DMS153 (cell line): ENCODE measurements at regions not wholly inside any gene's neighbourhood (a gene's known extent, or its start where the extent isn't known, plus 50 kb on each side); places are given as distances from the start of the nearest gene placed in this dataset.

Experiments used
- DNase-seq: peaks from one replicate; lab custom pipeline; 2025; lab: John Stamatoyannopoulos, UW

DNA sequence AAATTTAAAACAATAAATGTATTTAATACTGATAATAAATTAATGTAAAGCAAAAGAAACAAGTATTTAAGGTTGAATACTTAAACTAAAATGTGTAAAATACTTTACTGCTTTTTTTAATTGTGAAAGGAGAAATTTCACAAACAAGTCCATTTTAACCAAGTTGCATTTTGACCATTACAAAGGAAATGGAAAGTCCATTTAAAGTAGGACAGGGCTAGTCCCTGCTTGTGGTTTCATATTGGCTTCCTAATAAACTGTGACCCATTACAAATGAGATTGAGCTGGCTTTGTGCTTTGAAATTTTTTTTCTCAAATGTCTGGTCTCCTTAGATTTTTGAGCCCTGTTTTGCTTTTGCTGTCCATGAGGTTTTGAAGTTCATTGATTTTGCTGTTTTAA, 527.6 kb downstream of the MAFB start:
- DNase-seq: no peak

DNA sequence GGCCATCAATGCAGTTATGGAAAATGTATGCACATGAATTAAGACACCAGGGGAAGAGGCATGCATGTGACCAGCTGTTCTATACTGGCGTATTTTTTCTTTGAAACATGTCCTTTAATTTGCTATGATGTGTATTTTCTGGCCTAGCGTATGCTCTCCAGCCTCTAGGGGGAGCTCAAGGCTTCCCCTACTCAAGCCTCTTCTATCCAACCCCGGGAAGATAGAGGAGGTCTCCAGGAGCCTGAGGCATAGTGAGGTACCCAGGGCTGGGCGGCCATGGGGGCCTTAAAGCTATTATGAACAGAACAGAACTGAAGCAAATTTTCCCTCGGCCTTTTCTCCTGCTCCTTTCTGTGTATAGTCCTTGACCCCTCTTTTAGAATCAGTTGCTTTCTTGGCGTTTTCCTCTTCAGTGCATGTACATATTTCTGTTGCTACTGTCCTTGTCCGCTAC, 528.9 kb downstream of the MAFB start:
- no peak for DNase-seq

- no peak for DNase-seq
Observed at GRCh38 chr20:40159276-40159675, 529.8 kb downstream of the MAFB start.

DNA sequence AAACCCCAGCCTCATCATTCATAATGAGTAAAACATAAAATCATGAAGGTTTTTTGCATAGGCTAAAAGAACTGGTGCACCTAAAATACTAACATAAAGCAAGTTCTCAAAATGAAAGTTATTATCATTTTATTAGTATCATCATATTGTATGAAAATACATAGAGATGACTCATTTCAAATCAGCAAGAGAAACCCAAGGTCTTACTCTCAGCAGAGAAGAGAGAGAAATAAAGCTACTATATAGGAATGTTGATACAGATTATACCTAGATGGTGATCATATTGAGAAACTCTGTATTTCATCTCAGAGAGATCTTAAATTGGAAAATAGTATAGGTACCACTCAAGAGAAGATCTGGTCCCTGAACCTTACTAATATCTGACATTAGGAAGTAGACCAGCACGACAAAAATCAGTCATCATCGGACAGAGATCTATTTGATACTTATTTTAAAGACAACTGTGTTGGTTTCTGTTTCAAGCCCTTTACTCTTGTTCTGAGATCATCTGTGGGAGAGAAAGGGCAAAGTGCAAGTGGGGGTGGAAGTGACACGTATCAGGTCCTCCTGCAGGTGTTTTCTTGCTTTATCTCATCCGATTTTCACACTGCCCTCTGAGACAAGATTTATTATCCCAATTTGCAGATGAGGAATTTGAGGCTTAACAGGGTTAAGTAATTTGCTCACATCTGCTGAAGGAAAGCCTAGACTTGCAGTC, 532.3 kb downstream of the MAFB start:
- DNase-seq: no peak

- no peak for DNase-seq
Observed at GRCh38 chr20:40154514-40154913, 534.5 kb downstream of the MAFB start.

DNA sequence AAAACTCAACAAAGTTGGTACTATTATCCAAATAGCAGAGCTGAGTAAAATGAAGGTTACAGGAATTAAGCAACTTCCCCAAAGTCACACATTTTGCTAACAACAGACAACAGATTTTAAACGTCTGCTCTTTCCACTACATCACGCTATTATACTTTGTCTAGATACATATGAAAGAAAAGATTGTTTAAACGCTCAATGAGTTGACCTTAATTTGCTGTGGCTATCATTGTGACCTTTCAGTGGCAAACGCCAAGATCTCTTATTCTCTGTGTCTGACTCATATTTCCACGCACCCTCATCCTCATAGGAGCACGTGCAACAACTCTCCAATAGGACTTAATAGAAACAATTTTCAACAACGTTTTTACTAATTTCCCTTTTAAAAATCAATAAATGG, 540.1 kb downstream of the MAFB start:
- DNase-seq: no peak

- DNase-seq: no peak
Observed at GRCh38 chr20:40146071-40146470, 543.0 kb downstream of the MAFB start.

DNA sequence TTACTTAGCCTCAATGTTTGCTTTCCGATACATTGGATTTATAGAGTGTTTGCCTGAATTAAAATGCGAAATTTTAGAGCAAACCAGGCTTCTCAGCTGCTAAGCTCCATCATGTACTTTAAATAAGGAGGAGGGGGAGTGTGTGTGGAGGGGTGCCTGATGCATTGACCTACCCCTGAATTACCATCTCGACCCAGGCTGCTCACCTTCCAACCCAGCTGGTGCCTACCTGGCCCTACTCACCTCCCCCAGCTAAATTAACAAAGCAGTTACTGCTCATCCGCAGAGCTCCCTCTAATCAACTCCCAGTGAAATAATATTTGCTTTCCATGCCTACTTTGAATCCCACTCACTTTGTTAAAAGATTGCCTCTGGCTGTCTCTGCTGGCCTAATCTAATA, 544.5 kb downstream of the MAFB start:
- DNase-seq: no peak

- DNase-seq: no peak
Observed at GRCh38 chr20:40134176-40134575, 554.9 kb downstream of the MAFB start.

GRCh38 chr20:40120827-40121226, 568.2 kb downstream of the MAFB start:
- no peak for DNase-seq

GRCh38 chr20:40111282-40111681, 577.8 kb downstream of the MAFB start:
- no peak for DNase-seq

GRCh38 chr20:40110311-40110831, 578.7 kb downstream of the MAFB start:
- DNase-seq: no peak

GRCh38 chr20:40109136-40109535, 579.9 kb downstream of the MAFB start:
- DNase-seq: no peak

GRCh38 chr20:40108321-40108720, 580.7 kb downstream of the MAFB start:
- no peak for DNase-seq

- no peak for DNase-seq
Observed at GRCh38 chr20:40104959-40105358, 584.1 kb downstream of the MAFB start.

- DNase-seq: no peak
Observed at GRCh38 chr20:40103420-40103819, 585.6 kb downstream of the MAFB start.

DNA sequence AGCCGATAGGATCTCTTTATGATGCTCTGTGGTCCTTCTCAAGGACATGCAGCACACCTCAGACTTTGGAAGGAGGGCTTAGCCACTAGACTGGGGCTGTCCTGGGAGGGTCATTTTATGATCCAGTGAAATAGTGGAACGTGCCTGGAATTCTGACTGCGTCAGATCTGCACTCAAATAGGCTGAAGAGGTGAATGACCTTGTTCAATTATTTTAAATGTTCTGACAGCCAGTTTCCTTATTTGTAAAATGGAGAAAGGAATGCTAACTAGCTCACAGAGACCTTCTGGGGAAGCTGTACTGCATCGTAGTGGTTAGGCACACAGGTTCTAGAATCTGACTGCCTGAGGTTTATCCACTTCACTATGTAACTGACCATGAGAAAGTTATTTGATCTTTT, 587.5 kb downstream of the MAFB start:
- DNase-seq: no peak

GRCh38 chr20:40100261-40100660, 588.8 kb downstream of the MAFB start:
- DNase-seq: no peak

- no peak for DNase-seq
Observed at GRCh38 chr20:40090236-40090635, 598.8 kb downstream of the MAFB start.

- no peak for DNase-seq
Observed at GRCh38 chr20:40087496-40087895, 601.5 kb downstream of the MAFB start.

GRCh38 chr20:40085513-40085912, 603.5 kb downstream of the MAFB start:
- no peak for DNase-seq

DNA sequence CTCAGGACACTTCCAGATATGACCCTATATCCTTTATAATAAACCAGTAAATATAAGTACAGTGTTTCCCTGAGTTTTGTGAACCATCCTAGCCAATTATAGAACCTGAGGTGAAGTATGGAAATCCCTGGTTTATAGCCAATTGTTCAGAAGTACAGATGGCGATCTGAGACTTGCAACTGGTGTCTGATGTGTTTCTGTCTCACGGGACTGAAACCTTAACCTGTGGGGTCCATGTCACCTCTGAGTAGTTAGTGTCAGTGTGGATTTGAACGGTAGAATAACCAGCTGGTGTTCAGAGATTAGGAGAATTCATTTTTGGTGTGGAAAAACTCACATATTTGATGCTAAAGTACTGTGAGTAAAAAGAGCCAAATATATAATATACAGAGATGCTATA, 606.6 kb downstream of the MAFB start:
- DNase-seq: no peak

DNA sequence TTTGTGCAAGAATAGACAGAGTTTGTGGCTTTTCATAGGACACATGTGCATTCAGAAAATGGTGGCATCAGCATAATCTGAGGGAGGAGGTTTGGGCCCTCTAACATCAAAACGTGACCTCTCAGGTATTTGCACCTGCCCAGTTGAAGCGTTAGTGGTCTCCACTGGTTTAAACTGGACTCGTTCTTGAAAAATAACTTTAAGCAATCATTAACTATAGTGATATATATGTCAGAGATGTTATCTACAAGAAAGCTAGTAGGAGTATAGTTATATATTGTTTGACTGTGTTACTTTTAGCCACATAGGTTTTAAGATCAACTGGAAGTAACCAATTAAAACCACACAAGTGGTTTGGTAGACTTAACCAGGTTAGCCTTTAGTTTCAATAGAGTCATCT, 607.4 kb downstream of the MAFB start:
- no peak for DNase-seq

DNA sequence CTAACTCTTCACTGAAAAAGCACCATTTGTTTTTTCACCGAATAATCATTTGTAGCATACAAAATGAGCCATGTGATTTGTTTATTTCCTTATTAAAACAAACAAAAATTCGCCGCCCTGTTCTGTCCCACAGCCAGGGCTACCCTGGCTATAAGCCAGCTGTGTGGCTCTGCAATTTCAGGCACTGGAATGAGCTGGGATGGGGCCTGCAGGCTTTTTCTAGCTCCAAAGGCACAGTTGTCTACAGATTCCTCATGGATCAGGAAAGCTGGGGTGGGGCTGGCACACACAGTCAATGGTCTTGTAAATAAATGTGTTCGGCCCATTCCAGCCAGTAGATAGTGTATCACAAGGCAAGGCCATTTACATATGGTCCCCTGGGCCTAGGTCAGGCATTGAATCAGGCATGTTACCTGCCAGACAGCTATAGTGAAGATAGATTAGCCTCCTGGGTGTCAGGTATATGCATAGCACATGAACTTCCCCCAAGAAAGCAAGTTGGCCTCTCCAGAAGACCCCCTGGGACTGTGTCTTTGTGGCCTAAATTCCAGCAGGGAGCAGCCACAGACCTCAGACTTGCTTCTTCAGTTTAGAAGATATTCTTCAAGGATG, 608.9 kb downstream of the MAFB start:
- no peak for DNase-seq
